ENCODE measurements at regions not wholly inside any gene's neighbourhood (a gene's known extent, or its start where the extent isn't known, plus 50 kb on each side); places are given as distances from the start of the nearest gene placed in this dataset.

DNA sequence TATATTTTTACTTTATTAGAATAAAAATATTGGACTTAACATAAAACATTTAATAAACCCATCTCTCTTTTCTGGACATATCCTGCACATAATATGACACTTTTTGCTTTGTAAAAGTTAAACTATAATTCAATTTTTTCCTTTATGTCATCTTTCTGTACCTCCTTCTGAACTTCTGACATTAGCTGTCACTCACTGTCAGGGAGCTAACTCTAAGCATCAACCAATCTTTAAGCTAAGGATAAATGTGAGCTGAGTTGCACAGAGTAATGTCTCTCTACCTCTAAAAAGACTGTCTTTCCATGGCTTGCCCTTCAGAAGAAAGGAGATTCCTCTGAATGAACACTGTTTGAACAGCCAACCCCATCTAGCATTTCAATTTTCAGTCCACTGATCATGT is 948.6 kb upstream of the CHAC2 start:
- no peak for DNase-seq
- no peak for TF ChIP-seq CTCF (IDR thresholded peaks at IDR 0.05)
- TF ChIP-seq POLR2A (IDR thresholded peaks at IDR 0.05): no peak
- TF ChIP-seq EP300 (IDR thresholded peaks at IDR 0.05; ENCODE audit: low read depth): no peak
- TF ChIP-seq POLR2AphosphoS5 (IDR thresholded peaks at IDR 0.05): no peak
- no peaks in the 10 kb centered on the region for H3K36me3 ChIP-seq
- in situ Hi-C loops (cut with MboI; ENCODE audit: low pct_ligation_motif_present in 1 of 4, low pct_unique_long_range_greater_than_20kb in 1 of 4, low sequenced_read_pairs in 3 of 4): no loop called here
- no peaks in the 10 kb centered on the region for H3K27me3 ChIP-seq
- H3K4me3 ChIP-seq: no peak overlapping the region
- H3K4me1 ChIP-seq: no peaks in the 10 kb centered on the region
- no peaks in the 10 kb centered on the region for H3K9me3 ChIP-seq
- intact Hi-C loops (cut with DNase I; ENCODE audit: low total_unique reads): no loop called here
- no peak overlapping the region for H3K27ac ChIP-seq

- TF ChIP-seq POLR2AphosphoS5 (IDR thresholded peaks at IDR 0.05) (no peak), CTCF (IDR thresholded peaks at IDR 0.05) (no peak), POLR2A (IDR thresholded peaks at IDR 0.05) (no peak), EP300 (IDR thresholded peaks at IDR 0.05; ENCODE audit: low read depth) (no peak)
- no peaks in the 10 kb centered on the region for H3K9me3 ChIP-seq
- no peaks in the 10 kb centered on the region for H3K36me3 ChIP-seq
- no peak overlapping the region for H3K4me3 ChIP-seq
- H3K27ac ChIP-seq: no peak overlapping the region
- in situ Hi-C loops (cut with MboI; ENCODE audit: low pct_ligation_motif_present in 1 of 4, low pct_unique_long_range_greater_than_20kb in 1 of 4, low sequenced_read_pairs in 3 of 4): no loop called here
- WGBS, 2 donors (ENCODE audit: low coverage in 1 of 2): 39 to 60% methylated on average over 2 to 4 of the region's 4 CpGs
- intact Hi-C loops (cut with DNase I; ENCODE audit: low total_unique reads): no loop called here
- DNase-seq: no peak
- no peaks in the 10 kb centered on the region for H3K27me3 ChIP-seq
- H3K4me1 ChIP-seq: no peaks in the 10 kb centered on the region
Observed at GRCh38 chr2:52810460-52810859, 957.1 kb upstream of the CHAC2 start.

DNA sequence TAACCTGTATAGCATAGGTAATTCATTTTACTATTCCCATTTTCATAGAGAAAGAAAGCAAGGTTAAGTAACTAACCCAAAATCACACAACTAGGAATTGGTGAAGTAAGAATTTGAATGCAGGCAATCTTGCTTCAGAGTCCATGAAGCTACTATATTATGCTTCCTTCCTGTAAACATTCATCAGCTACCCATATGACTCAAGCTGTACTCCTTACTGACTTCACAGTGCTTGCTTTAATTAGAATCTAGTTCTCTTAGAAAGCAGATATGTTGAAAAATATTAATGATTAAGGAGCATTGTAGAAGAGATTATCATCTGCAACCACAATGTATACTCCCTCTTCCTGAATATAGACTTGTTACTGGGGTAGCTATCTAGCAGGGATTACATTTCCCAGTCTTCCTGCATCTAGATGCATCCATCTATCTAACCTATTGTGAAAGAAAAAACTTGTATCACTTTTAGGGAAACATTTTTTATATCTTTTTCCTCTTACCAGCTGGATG is 961.6 kb upstream of the CHAC2 start:
- in situ Hi-C loops (cut with MboI; ENCODE audit: low pct_ligation_motif_present in 1 of 4, low pct_unique_long_range_greater_than_20kb in 1 of 4, low sequenced_read_pairs in 3 of 4): no loop called here
- intact Hi-C loops (cut with DNase I; ENCODE audit: low total_unique reads): no loop called here
- TF ChIP-seq POLR2AphosphoS5 (IDR thresholded peaks at IDR 0.05) (no peak), CTCF (IDR thresholded peaks at IDR 0.05) (no peak), POLR2A (IDR thresholded peaks at IDR 0.05) (no peak), EP300 (IDR thresholded peaks at IDR 0.05; ENCODE audit: low read depth) (no peak)
- Histone ChIP-seq H3K27me3 (no peaks in the 10 kb centered on the region), H3K36me3 (no peaks in the 10 kb centered on the region), H3K27ac (no peak overlapping the region), H3K9me3 (no peaks in the 10 kb centered on the region), H3K4me1 (no peaks in the 10 kb centered on the region), H3K4me3 (no peak overlapping the region)
- no peak for DNase-seq

GRCh38 chr2:52794581-52794980 is 973.0 kb upstream of the CHAC2 start:
- intact Hi-C loops (cut with DNase I; ENCODE audit: low total_unique reads) (no loop called here), in situ Hi-C loops (cut with MboI; ENCODE audit: low pct_ligation_motif_present in 1 of 4, low pct_unique_long_range_greater_than_20kb in 1 of 4, low sequenced_read_pairs in 3 of 4) (no loop called here)
- Histone ChIP-seq H3K4me3 (no peak overlapping the region), H3K27ac (no peak overlapping the region), H3K9me3 (no peaks in the 10 kb centered on the region), H3K27me3 (no peaks in the 10 kb centered on the region), H3K36me3 (no peaks in the 10 kb centered on the region), H3K4me1 (no peaks in the 10 kb centered on the region)
- TF ChIP-seq POLR2AphosphoS5 (IDR thresholded peaks at IDR 0.05) (no peak), POLR2A (IDR thresholded peaks at IDR 0.05) (no peak), CTCF (IDR thresholded peaks at IDR 0.05) (no peak), EP300 (IDR thresholded peaks at IDR 0.05; ENCODE audit: low read depth) (no peak)
- WGBS, 2 donors (ENCODE audit: low coverage in 1 of 2): 25 to 39% methylated on average over 1 to 2 of the region's 2 CpGs
- DNase-seq: no peak

All from transverse colon (tissue), 4 donors.